SK-N-SH treated with all-trans-retinoic acid at 6 μM for 48 hours (cell line): ENCODE measurements at regions not wholly inside any gene's neighbourhood (a gene's known extent, or its start where the extent isn't known, plus 50 kb on each side); places are given as distances from the start of the nearest gene placed in this dataset.

Experiments
- ATAC-seq: fragments of 200-7000 bp; cut with Tn5 transposase; 3 replicates; pipeline ENCODE4 v1.9.1; 2020; ENCODE audit warnings: mild to moderate bottlenecking, moderate library complexity
- ARNTL ChIP-seq: fragments of 450-650 bp; formaldehyde crosslinking; IDR thresholded peaks from 2 replicates; pipeline ENCODE4 v1.5.0; 2020; ENCODE audit warnings: low read depth, mild to moderate bottlenecking, moderate library complexity, borderline replicate concordance
- BACH2 ChIP-seq: fragments of 250-450 bp; sonication (Bioruptor Pico); IDR thresholded peaks from 2 replicates; pipeline ENCODE4 v1.9.0; 2021; ENCODE audit warnings: mild to moderate bottlenecking, borderline replicate concordance
- CREB5 ChIP-seq: fragments of 250-450 bp; sonication (Bioruptor Pico); IDR thresholded peaks from 2 replicates; pipeline ENCODE4 v1.5.1; 2020; ENCODE audit warnings: low read depth, mild to moderate bottlenecking, moderate library complexity
- CSDC2 ChIP-seq: fragments of 250-450 bp; sonication (Bioruptor Pico); IDR thresholded peaks from 2 replicates; pipeline ENCODE4 v1.5.0; 2020; ENCODE audit warnings: mild to moderate bottlenecking, moderate library complexity
- CSRNP3 ChIP-seq: fragments of 250-450 bp; sonication (Bioruptor Pico); IDR thresholded peaks from 2 replicates; pipeline ENCODE4 v1.5.1; 2021; ENCODE audit warnings: mild to moderate bottlenecking, moderate library complexity
- ESRRG ChIP-seq: fragments of 250-450 bp; sonication (Bioruptor Pico); IDR thresholded peaks from 2 replicates; pipeline ENCODE4 v1.6.1; 2021; ENCODE audit warnings: mild to moderate bottlenecking
- GLIS3 ChIP-seq: fragments of 250-450 bp; sonication (Bioruptor Pico); IDR thresholded peaks from 2 replicates; pipeline ENCODE4 v1.5.0; 2020; ENCODE audit warnings: mild to moderate bottlenecking, moderate library complexity
- ISL1 ChIP-seq: fragments of 250-450 bp; sonication (Bioruptor Pico); IDR thresholded peaks from 2 replicates; pipeline ENCODE4 v2.1.2; 2022; ENCODE audit warnings: mild to moderate bottlenecking, moderate library complexity
- OSR1 ChIP-seq: fragments of 250-450 bp; sonication (Bioruptor Pico); IDR thresholded peaks from 2 replicates; pipeline ENCODE4 v1.8.0; 2022; ENCODE audit warnings: moderate library complexity, mild to moderate bottlenecking, inconsistent platforms
- PATZ1 ChIP-seq: fragments of 250-450 bp; sonication (Bioruptor Pico); IDR thresholded peaks from 2 replicates; pipeline ENCODE4 v1.8.0; 2020; ENCODE audit warnings: mild to moderate bottlenecking, moderate library complexity, borderline replicate concordance
- POU6F1 ChIP-seq: fragments of 250-450 bp; sonication (Bioruptor Pico); IDR thresholded peaks from 2 replicates; pipeline ENCODE4 v1.8.0; 2021; ENCODE audit warnings: low read depth, mild to moderate bottlenecking, moderate library complexity, borderline replicate concordance
- PPARA ChIP-seq: fragments of 250-450 bp; sonication (Bioruptor Pico); IDR thresholded peaks from 2 replicates; pipeline ENCODE4 v1.5.0; 2020; ENCODE audit warnings: mild to moderate bottlenecking, borderline replicate concordance
- RARB ChIP-seq: fragments of 250-450 bp; sonication (Bioruptor Pico); IDR thresholded peaks from 2 replicates; pipeline ENCODE4 v1.8.0; 2021; ENCODE audit warnings: mild to moderate bottlenecking, moderate library complexity
- SNAI2 ChIP-seq: fragments of 250-450 bp; sonication (Bioruptor Pico); IDR thresholded peaks from 2 replicates; pipeline ENCODE4 v1.5.0; 2020; ENCODE audit warnings: mild to moderate bottlenecking, moderate library complexity
- TCF4 ChIP-seq: fragments of 250-450 bp; sonication (Bioruptor Pico); IDR thresholded peaks from 2 replicates; pipeline ENCODE4 v1.8.0; 2021; ENCODE audit warnings: mild to moderate bottlenecking, moderate library complexity, borderline replicate concordance
- TOX ChIP-seq: fragments of 250-450 bp; sonication (Bioruptor Pico); IDR thresholded peaks from 2 replicates; pipeline ENCODE4 v1.8.0; 2021; ENCODE audit warnings: mild to moderate bottlenecking, moderate library complexity, borderline replicate concordance
- TSHZ2 ChIP-seq: fragments of 250-450 bp; sonication (Bioruptor Pico); IDR thresholded peaks from 2 replicates; pipeline ENCODE4 v1.5.0; 2020; ENCODE audit warnings: mild to moderate bottlenecking, moderate library complexity
- ZC3H10 ChIP-seq: fragments of 250-450 bp; sonication (Bioruptor Pico); IDR thresholded peaks from 2 replicates; pipeline ENCODE4 v1.5.1; 2021; ENCODE audit warnings: mild to moderate bottlenecking, moderate library complexity
- ZFP3 ChIP-seq: fragments of 250-450 bp; sonication (Bioruptor Pico); IDR thresholded peaks from 2 replicates; pipeline ENCODE4 v1.5.0; 2020; ENCODE audit warnings: mild to moderate bottlenecking, moderate library complexity
- ZFP30 ChIP-seq: fragments of 450-650 bp; formaldehyde crosslinking; IDR thresholded peaks from 2 replicates; pipeline ENCODE4 v1.5.0; 2022; ENCODE audit warnings: mild to moderate bottlenecking, moderate library complexity
- ZNF565 ChIP-seq: fragments of 450-650 bp; formaldehyde crosslinking; conservative IDR thresholded peaks from 2 replicates; pipeline ENCODE4 v1.5.0; 2020; ENCODE audit warnings: low read depth, mild to moderate bottlenecking, moderate library complexity
- ZNF70 ChIP-seq: fragments of 450-650 bp; formaldehyde crosslinking; IDR thresholded peaks from 2 replicates; pipeline ENCODE4 v1.5.0; 2020; ENCODE audit warnings: mild to moderate bottlenecking, moderate library complexity
- ZNF8 ChIP-seq: fragments of 450-650 bp; formaldehyde crosslinking; IDR thresholded peaks from 2 replicates; pipeline ENCODE4 v1.5.0; 2020; ENCODE audit warnings: mild to moderate bottlenecking, moderate library complexity

GRCh38 chr9:1939926-1940368, 75.2 kb upstream of the SMARCA2 start:
- peak; percentile 44; the same call in 1 of the 3 replicates for ATAC-seq
- TF ChIP-seq SNAI2 (CRISPR knock-in tag) (no peak), CSRNP3 (CRISPR knock-in tag) (no peak)

GRCh38 chr9:1941989-1942388, 73.2 kb upstream of the SMARCA2 start:
- ATAC-seq = no peak
- TF ChIP-seq CSRNP3 (CRISPR knock-in tag) (no peak), CSDC2 (CRISPR knock-in tag) (no peak), ZFP3 (CRISPR knock-in tag) (no peak), PATZ1 (CRISPR knock-in tag) (no peak), ZFP30 (CRISPR knock-in tag) (no peak), BACH2 (no peak), GLIS3 (CRISPR knock-in tag) (no peak)

- TF ChIP-seq POU6F1 (no peak), CREB5 (CRISPR knock-in tag) (no peak), TOX (CRISPR knock-in tag) (no peak), GLIS3 (CRISPR knock-in tag) (no peak), TSHZ2 (CRISPR knock-in tag) (no peak), ZNF8 (CRISPR knock-in tag) (no peak), OSR1 (CRISPR knock-in tag) (no peak), ZFP30 (CRISPR knock-in tag) (no peak), ESRRG (CRISPR knock-in tag) (no peak), ZNF565 (no peak), TCF4 (CRISPR knock-in tag) (no peak), PATZ1 (CRISPR knock-in tag) (no peak), CSRNP3 (CRISPR knock-in tag) (no peak), PPARA (CRISPR knock-in tag) (no peak), ZNF70 (CRISPR knock-in tag) (no peak), RARB (CRISPR knock-in tag) (no peak), ISL1 (no peak), ZC3H10 (no peak), ARNTL (CRISPR knock-in tag) (no peak), BACH2 (no peak)
- no peak for ATAC-seq
Observed at GRCh38 chr9:1946526-1947283, 68.4 kb upstream of the SMARCA2 start.
